Keratinocyte (primary cell): ENCODE measurements at regions not wholly inside any gene's neighbourhood (a gene's known extent, or its start where the extent isn't known, plus 50 kb on each side); places are given as distances from the start of the nearest gene placed in this dataset.

Experiments
- DNase-seq: peaks from one replicate; pipeline ENCODE4 v3.0.0-alpha.2; 2011; ENCODE audit warnings: low read depth, missing footprints, low spot score
- FAIRE-seq: peaks from 2 replicates; lab custom pipeline; 2011; peaks lifted over from hg19 to GRCh38; lab: Jason Lieb, UNC
- H2AFZ ChIP-seq: 2 replicates; pipeline ENCODE4 v1.6.0; 2012; ENCODE audit warnings: low read length, control low read depth, inconsistent platforms; ENCODE audit not compliant: control insufficient read depth
- H3K27ac ChIP-seq: 2 replicates; pipeline ENCODE4 v1.5.1; 2011; ENCODE audit warnings: low read length; ENCODE audit not compliant: control insufficient read depth, insufficient read depth
- H3K27me3 ChIP-seq: 3 replicates; pipeline ENCODE4 v1.6.0; 2011; ENCODE audit warnings: low read length; ENCODE audit not compliant: control insufficient read depth, insufficient read depth; ENCODE audit errors: extremely low read depth
- H3K36me3 ChIP-seq, 2 experiments: 2 replicates in 1 of 2; 3 replicates in 1 of 2; pipeline ENCODE4 v1.5.1; 2011; ENCODE audit warnings: low read length in 2 of 2, mild to moderate bottlenecking in 1 of 2; ENCODE audit not compliant: control insufficient read depth in 2 of 2, insufficient read depth in 2 of 2; ENCODE audit errors: extremely low read depth in 1 of 2
- H3K4me1 ChIP-seq: 3 replicates; pipeline ENCODE4 v1.5.1; 2011; ENCODE audit warnings: low read length; ENCODE audit not compliant: control insufficient read depth, insufficient read depth; ENCODE audit errors: extremely low read depth
- H3K4me2 ChIP-seq: 3 replicates; pipeline ENCODE4 v1.6.0; 2011; ENCODE audit warnings: low read depth, low read length; ENCODE audit not compliant: control insufficient read depth, insufficient read depth; ENCODE audit errors: extremely low read depth
- H3K4me3 ChIP-seq, 3 experiments: fragments of 200-600 bp in 1 of 3; sonication (generic) in 1 of 3; 2 replicates in 2 of 3; 3 replicates in 1 of 3; pipeline ENCODE4 v1.5.1; 2011 to 2016; ENCODE audit warnings: low read length in 3 of 3, mild to moderate bottlenecking in 3 of 3, control low read depth in 2 of 3, inconsistent platforms in 1 of 3, low read depth in 1 of 3, mixed read lengths in 1 of 3, mixed run types in 1 of 3, moderate library complexity in 1 of 3; ENCODE audit not compliant: control insufficient read depth in 2 of 3, insufficient read depth in 2 of 3; ENCODE audit errors: extremely low read depth in 1 of 3
- H3K79me2 ChIP-seq: 2 replicates; pipeline ENCODE4 v1.6.0; 2012; ENCODE audit warnings: low read length; ENCODE audit not compliant: control insufficient read depth, insufficient read depth
- H3K9ac ChIP-seq: 3 replicates; pipeline ENCODE4 v1.6.0; 2011; ENCODE audit warnings: low read length; ENCODE audit not compliant: control insufficient read depth, insufficient read depth; ENCODE audit errors: extremely low read depth
- H3K9me1 ChIP-seq: 3 replicates; pipeline ENCODE4 v1.6.0; 2011; ENCODE audit warnings: low read length; ENCODE audit not compliant: control insufficient read depth, insufficient read depth; ENCODE audit errors: extremely low read depth
- H3K9me3 ChIP-seq: 2 replicates; pipeline ENCODE4 v1.5.1; 2012; ENCODE audit warnings: low read depth, low read length; ENCODE audit not compliant: control insufficient read depth
- H4K20me1 ChIP-seq: 3 replicates; pipeline ENCODE4 v1.6.0; 2011; ENCODE audit warnings: low read length; ENCODE audit not compliant: control insufficient read depth, insufficient read depth; ENCODE audit errors: extremely low read depth
- CTCF ChIP-seq, 3 experiments: IDR thresholded peaks in 1 of 3; conservative IDR thresholded peaks in 1 of 3; optimal IDR thresholded peaks in 1 of 3; 2 replicates in 2 of 3; 3 replicates in 1 of 3; pipeline versions ENCODE3 to v1.5.1; 2011; ENCODE audit warnings: low read length in 3 of 3, mild to moderate bottlenecking in 3 of 3, moderate library complexity in 2 of 3, control low read depth in 1 of 3, inconsistent platforms in 1 of 3; ENCODE audit not compliant: insufficient read depth in 2 of 3; ENCODE audit errors: extremely low read depth in 1 of 3
- EZH2 ChIP-seq: IDR thresholded peaks from one replicate; pipeline ENCODE4 v1.6.1; 2012; ENCODE audit warnings: inconsistent platforms, mild to moderate bottlenecking, low read length, moderate library complexity
- dilution Hi-C: fragments of 300-500 bp; cut with MboI; formaldehyde crosslinking; loops from one replicate; pipeline ENCODE4 v1.7.0; 2020; ENCODE audit warnings: low sequenced_read_pairs; ENCODE audit not compliant: extremely low pct_ligation_motif_present

GRCh38 chr9:75462866-75463265 is 374.6 kb downstream of the OSTF1 start:
- FAIRE-seq: no peak
- dilution Hi-C loops: no loop called here
- H3K27me3 ChIP-seq: no peaks in the 10 kb centered on the region

GRCh38 chr9:75463871-75464270 is 375.6 kb downstream of the OSTF1 start:
- no peak overlapping the region for H3K4me2 ChIP-seq
- no peaks in the 10 kb centered on the region for H3K27me3 ChIP-seq
- TF ChIP-seq CTCF (optimal IDR thresholded peaks at IDR 0.05 in 1 of 3, IDR thresholded peaks at IDR 0.05 in 1 of 3, conservative IDR thresholded peaks at IDR 0.05 in 1 of 3; ENCODE audit: extremely low read depth in 1 of 3, insufficient read depth in 2 of 3, low read length in 3 of 3) (no peak), EZH2 (no peak)
- H3K36me3 ChIP-seq: no peaks in the 10 kb centered on the region
- no peak overlapping the region for H2AFZ ChIP-seq
- no peaks in the 10 kb centered on the region for H3K9me3 ChIP-seq
- no peaks in the 10 kb centered on the region for H3K4me1 ChIP-seq
- no peaks in the 10 kb centered on the region for H4K20me1 ChIP-seq
- no peaks in the 10 kb centered on the region for H3K79me2 ChIP-seq
- H3K9ac ChIP-seq: no peak overlapping the region
- FAIRE-seq: no peak
- H3K9me1 ChIP-seq: no peaks in the 10 kb centered on the region
- dilution Hi-C loops: no loop called here
- no peak overlapping the region for H3K27ac ChIP-seq
- H3K4me3 ChIP-seq: no peak overlapping the region
- DNase-seq: no peak

More at GRCh38 chr9:75462866-75463265, 374.6 kb downstream of the OSTF1 start:
- Histone ChIP-seq H3K4me3 (no peak overlapping the region), H3K9ac (no peak overlapping the region), H3K4me1 (no peaks in the 10 kb centered on the region), H3K9me1 (no peaks in the 10 kb centered on the region), H2AFZ (no peak overlapping the region), H3K79me2 (no peaks in the 10 kb centered on the region), H4K20me1 (no peaks in the 10 kb centered on the region), H3K9me3 (no peaks in the 10 kb centered on the region), H3K4me2 (no peak overlapping the region), H3K36me3 (no peaks in the 10 kb centered on the region), H3K27ac (no peak overlapping the region)
- no peak for TF ChIP-seq EZH2
- no peak for TF ChIP-seq CTCF (optimal IDR thresholded peaks at IDR 0.05 in 1 of 3, IDR thresholded peaks at IDR 0.05 in 1 of 3, conservative IDR thresholded peaks at IDR 0.05 in 1 of 3; ENCODE audit: extremely low read depth in 1 of 3, insufficient read depth in 2 of 3, low read length in 3 of 3)
- DNase-seq: no peak
